ENCODE measurements at regions not wholly inside any gene's neighbourhood (a gene's known extent, or its start where the extent isn't known, plus 50 kb on each side); places are given as distances from the start of the nearest gene placed in this dataset.

DNA sequence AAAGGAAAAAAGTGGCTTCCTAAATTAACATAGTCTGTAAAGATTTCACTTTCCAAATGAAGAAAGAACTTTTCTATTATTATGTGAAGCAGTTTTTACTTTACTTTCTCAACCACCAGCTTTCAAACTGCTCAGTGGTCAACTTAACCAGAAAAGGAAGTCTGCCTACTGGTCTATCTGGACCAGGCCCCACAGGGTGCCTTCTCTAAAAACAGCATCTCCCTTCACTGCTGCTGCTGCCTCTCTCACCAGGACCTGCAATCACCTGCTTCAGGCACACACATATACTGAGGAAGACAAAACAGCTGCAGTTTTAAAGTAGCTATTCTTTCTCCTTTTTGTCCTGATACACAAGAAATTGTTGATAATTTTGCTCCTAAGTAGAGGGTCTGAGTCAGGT, 221.3 kb upstream of the DCC start:
- no TSS peak for BruUV-seq (replicated peaks)
- no peak overlapping the region for H2AFZ ChIP-seq (ENCODE audit: low read length)
- TF ChIP-seq NR2F1 (CRISPR knock-in tag; IDR thresholded peaks at IDR 0.05) (no peak), ZNF367 (CRISPR knock-in tag; IDR thresholded peaks at IDR 0.05; ENCODE audit: borderline replicate concordance) (no peak), ZMAT3 (CRISPR knock-in tag; conservative IDR thresholded peaks at IDR 0.05) (no peak), SMARCC2 (IDR thresholded peaks at IDR 0.05) (no peak), HIVEP1 (CRISPR knock-in tag; IDR thresholded peaks at IDR 0.05) (no peak), RCOR2 (CRISPR knock-in tag; IDR thresholded peaks at IDR 0.05) (no peak), ZNF552 (CRISPR knock-in tag; IDR thresholded peaks at IDR 0.05; ENCODE audit: borderline replicate concordance) (no peak), ARNTL (CRISPR knock-in tag; IDR thresholded peaks at IDR 0.05) (no peak), HOXD1 (CRISPR knock-in tag; IDR thresholded peaks at IDR 0.05) (no peak), ZNF724P (CRISPR knock-in tag; IDR thresholded peaks at IDR 0.05; ENCODE audit: borderline replicate concordance) (no peak), EHMT2 (IDR thresholded peaks at IDR 0.05; ENCODE audit: borderline replicate concordance, low read depth, low read length) (no peak), SMAD3 (CRISPR knock-in tag; IDR thresholded peaks at IDR 0.05) (no peak), RFXAP (CRISPR knock-in tag; IDR thresholded peaks at IDR 0.05; ENCODE audit: borderline replicate concordance) (no peak)
- TF ChIP-seq, protein P1, sequence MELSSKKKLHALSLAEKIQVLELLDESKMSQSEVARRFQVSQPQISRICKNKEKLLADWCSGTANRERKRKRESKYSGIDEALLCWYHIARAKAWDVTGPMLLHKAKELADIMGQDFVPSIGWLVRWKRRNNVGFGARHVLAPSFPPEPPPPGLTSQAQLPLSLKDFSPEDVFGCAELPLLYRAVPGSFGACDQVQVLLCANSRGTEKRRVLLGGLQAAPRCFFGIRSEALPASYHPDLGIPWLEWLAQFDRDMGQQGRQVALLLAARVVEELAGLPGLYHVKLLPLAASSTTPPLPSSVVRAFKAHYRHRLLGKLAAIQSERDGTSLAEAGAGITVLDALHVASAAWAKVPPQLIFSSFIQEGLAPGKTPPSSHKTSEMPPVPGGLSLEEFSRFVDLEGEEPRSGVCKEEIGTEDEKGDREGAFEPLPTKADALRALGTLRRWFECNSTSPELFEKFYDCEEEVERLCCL (CRISPR knock-in tag; IDR thresholded peaks at IDR 0.05; ENCODE audit: borderline replicate concordance): no peak
- TF ChIP-seq, protein P2, sequence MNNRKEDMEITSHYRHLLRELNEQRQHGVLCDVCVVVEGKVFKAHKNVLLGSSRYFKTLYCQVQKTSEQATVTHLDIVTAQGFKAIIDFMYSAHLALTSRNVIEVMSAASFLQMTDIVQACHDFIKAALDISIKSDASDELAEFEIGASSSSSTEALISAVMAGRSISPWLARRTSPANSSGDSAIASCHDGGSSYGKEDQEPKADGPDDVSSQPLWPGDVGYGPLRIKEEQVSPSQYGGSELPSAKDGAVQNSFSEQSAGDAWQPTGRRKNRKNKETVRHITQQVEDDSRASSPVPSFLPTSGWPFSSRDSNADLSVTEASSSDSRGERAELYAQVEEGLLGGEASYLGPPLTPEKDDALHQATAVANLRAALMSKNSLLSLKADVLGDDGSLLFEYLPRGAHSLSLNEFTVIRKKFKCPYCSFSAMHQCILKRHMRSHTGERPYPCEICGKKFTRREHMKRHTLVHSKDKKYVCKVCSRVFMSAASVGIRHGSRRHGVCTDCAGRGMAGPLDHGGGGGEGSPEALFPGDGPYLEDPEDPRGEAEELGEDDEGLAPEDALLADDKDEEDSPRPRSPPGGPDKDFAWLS (CRISPR knock-in tag; IDR thresholded peaks at IDR 0.05; ENCODE audit: borderline replicate concordance): no peak
- no peak overlapping the region for H3K4me2 ChIP-seq (ENCODE audit: low read depth, low read length)
- ChIA-PET CTCF (ENCODE audit: low intra/inter-chr PET ratio, low total read pairs) (no interaction called here), POLR2A (no interaction called here)
- no peak overlapping the region for H3K9ac ChIP-seq (ENCODE audit: insufficient read depth, low read depth, low read length)
- H4K20me1 ChIP-seq (ENCODE audit: insufficient read depth, low read length): no peaks in the 10 kb centered on the region
- no peak for ATAC-seq
- no peaks in the 10 kb centered on the region for H3K27me3 ChIP-seq (ENCODE audit: control insufficient read depth in 1 of 2, insufficient read depth in 2 of 2, low read length in 2 of 2)
- H3K4me3 ChIP-seq (replicated peaks in 1 of 3; ENCODE audit: insufficient read depth in 1 of 3, low read depth in 2 of 3, low read length in 3 of 3): no peak overlapping the region
- in situ Hi-C loops (cut with HindIII; ENCODE audit: extremely low pct_ligation_motif_present, low pct_unique_long_range_greater_than_20kb) (no loop called here), intact Hi-C loops (cut with micrococcal nuclease; ENCODE audit: unreplicated experiment) (no loop called here)
- no peak for FAIRE-seq
- H3K4me1 ChIP-seq (ENCODE audit: insufficient read depth, low read length): no peaks in the 10 kb centered on the region
- H3K9me3 ChIP-seq (ENCODE audit: low read length): peaks cover 12% of the 10 kb centered on the region
- H3K79me2 ChIP-seq (ENCODE audit: insufficient read depth, low read length): no peaks in the 10 kb centered on the region
- no peaks in the 10 kb centered on the region for H3K36me3 ChIP-seq (replicated peaks in 1 of 2; ENCODE audit: control insufficient read depth in 1 of 2, insufficient read depth in 2 of 2, low read length in 2 of 2)
- DNase-seq (ENCODE audit: low spot score): no peak
- H3K27ac ChIP-seq (ENCODE audit: extremely low read length, insufficient read depth, low read length): no peak overlapping the region

All from HepG2 (cell line).